ENCODE measurements at regions not wholly inside any gene's neighbourhood (a gene's known extent, or its start where the extent isn't known, plus 50 kb on each side); places are given as distances from the start of the nearest gene placed in this dataset.

- no peak for TF ChIP-seq ZFP30 (CRISPR knock-in tag; IDR thresholded peaks at IDR 0.05)
- TF ChIP-seq ARNTL (CRISPR knock-in tag; IDR thresholded peaks at IDR 0.05; ENCODE audit: borderline replicate concordance, low read depth): no peak
- TF ChIP-seq PPARA (CRISPR knock-in tag; IDR thresholded peaks at IDR 0.05; ENCODE audit: borderline replicate concordance): no peak
- no peak for TF ChIP-seq PATZ1 (CRISPR knock-in tag; IDR thresholded peaks at IDR 0.05; ENCODE audit: borderline replicate concordance)
- TF ChIP-seq ESRRG (CRISPR knock-in tag; IDR thresholded peaks at IDR 0.05): no peak
- TF ChIP-seq ZNF565 (CRISPR knock-in tag; conservative IDR thresholded peaks at IDR 0.05; ENCODE audit: low read depth): no peak
- no peak for TF ChIP-seq TSHZ2 (CRISPR knock-in tag; IDR thresholded peaks at IDR 0.05)
- no peak for TF ChIP-seq ISL1 (CRISPR knock-in tag; IDR thresholded peaks at IDR 0.05)
- no peak for TF ChIP-seq TOX (CRISPR knock-in tag; IDR thresholded peaks at IDR 0.05; ENCODE audit: borderline replicate concordance)
- no peak for TF ChIP-seq RARB (CRISPR knock-in tag; IDR thresholded peaks at IDR 0.05)
- TF ChIP-seq CSDC2 (CRISPR knock-in tag; IDR thresholded peaks at IDR 0.05): no peak
- TF ChIP-seq CREB5 (CRISPR knock-in tag; IDR thresholded peaks at IDR 0.05; ENCODE audit: low read depth): no peak
- no peak for TF ChIP-seq ZNF8 (CRISPR knock-in tag; IDR thresholded peaks at IDR 0.05)
These were observed 288.0 kb downstream of the SLC6A15 start for GRCh38 chr12:84624601-84625000.

All from SK-N-SH treated with all-trans-retinoic acid at 6 μM for 48 hours (cell line).